GM10266 (cell line): ENCODE measurements at regions not wholly inside any gene's neighbourhood (a gene's known extent, or its start where the extent isn't known, plus 50 kb on each side); places are given as distances from the start of the nearest gene placed in this dataset.
A peak's percentile ranks its signal among the peaks of the same experiment; 100 is the strongest.
"Not testable (repeated sequence)": the region's sequence is repeated elsewhere in the genome, so short reads cannot be mapped to it uniquely, and the experiment has no call there.

Experiments used
- DNase-seq: peaks from one replicate; pipeline ENCODE4 v3.0.0; 2012; ENCODE audit errors: extremely low spot score
- TF ChIP-seq, protein P1 (sequence below): IDR thresholded peaks from 2 replicates; pipeline ENCODE4 v1.5.1; 2012; ENCODE audit warnings: mild to moderate bottlenecking, low read depth; ENCODE audit not compliant: control insufficient read depth, insufficient read depth; ENCODE audit errors: missing control alignments

DNA sequence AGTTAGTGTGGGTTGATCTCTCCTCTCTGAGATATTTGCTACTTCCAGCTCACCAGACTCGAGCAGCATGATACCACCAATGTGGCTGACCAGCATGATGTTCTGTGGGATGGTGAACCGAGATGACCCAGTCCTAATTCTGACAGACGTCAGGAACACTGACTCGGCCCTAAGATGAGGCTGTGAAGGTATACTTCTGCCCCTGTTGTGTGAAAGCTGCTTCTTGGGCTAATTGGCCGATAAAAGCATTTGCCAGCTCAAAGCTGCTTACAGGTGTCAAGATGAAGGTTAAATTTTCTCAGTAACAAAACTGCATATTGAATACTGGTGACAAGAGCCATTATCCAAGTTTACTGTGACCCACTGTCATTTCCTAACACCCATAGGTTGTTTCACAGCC is 151.4 kb downstream of the BRD1 start:
- TF ChIP-seq, protein P1, sequence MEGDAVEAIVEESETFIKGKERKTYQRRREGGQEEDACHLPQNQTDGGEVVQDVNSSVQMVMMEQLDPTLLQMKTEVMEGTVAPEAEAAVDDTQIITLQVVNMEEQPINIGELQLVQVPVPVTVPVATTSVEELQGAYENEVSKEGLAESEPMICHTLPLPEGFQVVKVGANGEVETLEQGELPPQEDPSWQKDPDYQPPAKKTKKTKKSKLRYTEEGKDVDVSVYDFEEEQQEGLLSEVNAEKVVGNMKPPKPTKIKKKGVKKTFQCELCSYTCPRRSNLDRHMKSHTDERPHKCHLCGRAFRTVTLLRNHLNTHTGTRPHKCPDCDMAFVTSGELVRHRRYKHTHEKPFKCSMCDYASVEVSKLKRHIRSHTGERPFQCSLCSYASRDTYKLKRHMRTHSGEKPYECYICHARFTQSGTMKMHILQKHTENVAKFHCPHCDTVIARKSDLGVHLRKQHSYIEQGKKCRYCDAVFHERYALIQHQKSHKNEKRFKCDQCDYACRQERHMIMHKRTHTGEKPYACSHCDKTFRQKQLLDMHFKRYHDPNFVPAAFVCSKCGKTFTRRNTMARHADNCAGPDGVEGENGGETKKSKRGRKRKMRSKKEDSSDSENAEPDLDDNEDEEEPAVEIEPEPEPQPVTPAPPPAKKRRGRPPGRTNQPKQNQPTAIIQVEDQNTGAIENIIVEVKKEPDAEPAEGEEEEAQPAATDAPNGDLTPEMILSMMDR, result no peak
- DNase-seq, result no peak

- DNase-seq, result no peak
- TF ChIP-seq, protein P1, result no peak
These were observed 153.1 kb downstream of the BRD1 start for GRCh38 chr22:49674479-49675050.

DNA sequence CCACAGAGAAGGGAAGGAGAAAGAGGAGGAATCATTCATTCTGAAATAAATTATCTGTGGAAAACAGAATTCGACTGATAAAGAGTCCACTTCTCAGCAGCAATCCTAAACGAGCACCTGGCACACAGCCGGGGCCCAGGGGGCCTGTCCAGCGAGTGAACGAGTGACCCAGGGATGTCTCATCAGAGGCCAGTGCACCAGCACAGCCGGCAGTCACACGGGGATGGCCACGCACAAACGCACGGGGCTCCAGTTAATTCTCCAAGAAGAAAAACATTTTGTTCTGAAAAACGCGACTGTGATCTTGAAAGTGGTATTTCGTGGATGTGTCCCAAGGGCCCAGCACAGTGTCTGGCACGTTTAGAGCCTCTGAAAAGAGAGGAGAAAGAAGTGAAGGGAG is 154.6 kb downstream of the BRD1 start:
- TF ChIP-seq, protein P1, result no peak
- no peak for DNase-seq

DNA sequence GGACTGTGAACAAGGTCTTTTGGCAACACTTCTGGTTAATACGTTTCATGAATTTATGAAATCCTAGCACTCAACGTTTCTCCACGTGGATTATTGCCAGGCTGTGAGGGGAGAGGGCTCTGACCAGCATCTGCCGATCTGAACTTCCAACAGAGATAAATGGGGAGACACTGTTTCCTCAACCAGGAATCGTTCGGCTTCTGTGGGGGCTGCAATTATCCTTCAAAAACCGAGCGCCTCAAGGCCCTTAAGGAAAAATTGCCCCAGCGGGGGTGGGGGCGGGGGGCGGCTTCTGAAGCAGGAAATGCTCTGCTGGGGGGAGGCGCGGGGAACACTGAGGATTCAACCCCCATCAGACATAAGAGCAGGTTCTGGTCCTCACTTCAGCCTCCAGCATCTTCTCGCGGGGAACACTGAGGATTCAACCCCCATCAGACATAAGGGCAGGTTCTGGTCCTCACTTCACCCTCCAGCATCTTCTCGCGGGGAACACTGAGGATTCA is 155.6 kb downstream of the BRD1 start:
- no peak for DNase-seq
- TF ChIP-seq, protein P1, result no peak

DNA sequence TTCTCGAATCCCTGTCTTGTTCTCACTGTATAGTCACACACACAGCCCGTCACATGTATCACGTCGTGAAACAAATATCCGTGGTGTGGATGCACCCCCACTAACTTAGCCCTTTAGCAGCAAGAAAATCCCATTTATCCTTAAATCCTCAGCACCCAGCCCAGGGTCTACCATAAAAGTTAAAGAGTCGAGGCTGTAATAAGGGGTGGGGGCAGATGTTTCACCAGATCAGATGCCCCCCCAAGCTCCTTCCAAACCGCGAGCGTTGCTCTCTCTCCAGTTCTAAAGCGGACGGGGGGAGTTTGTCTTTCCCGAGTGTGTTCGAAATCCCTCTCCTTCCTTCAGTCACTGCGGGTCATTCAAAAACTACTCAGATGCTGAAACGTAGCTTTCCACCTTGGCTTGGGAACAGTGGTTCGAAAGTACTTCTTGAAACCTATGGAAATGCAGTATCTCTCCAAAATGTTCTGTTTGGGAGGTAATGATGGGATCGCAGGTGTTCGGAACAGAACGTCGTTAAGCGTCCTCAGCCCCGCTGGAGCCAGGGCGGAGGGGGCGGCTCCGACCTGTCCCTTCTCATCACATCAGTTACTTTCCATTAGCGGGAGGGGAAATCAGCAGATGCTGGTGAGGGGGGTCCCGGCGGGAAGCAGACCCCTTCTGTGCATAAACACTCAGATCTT is 156.2 kb downstream of the BRD1 start:
- no peak for DNase-seq
- TF ChIP-seq, protein P1, result no peak

DNA sequence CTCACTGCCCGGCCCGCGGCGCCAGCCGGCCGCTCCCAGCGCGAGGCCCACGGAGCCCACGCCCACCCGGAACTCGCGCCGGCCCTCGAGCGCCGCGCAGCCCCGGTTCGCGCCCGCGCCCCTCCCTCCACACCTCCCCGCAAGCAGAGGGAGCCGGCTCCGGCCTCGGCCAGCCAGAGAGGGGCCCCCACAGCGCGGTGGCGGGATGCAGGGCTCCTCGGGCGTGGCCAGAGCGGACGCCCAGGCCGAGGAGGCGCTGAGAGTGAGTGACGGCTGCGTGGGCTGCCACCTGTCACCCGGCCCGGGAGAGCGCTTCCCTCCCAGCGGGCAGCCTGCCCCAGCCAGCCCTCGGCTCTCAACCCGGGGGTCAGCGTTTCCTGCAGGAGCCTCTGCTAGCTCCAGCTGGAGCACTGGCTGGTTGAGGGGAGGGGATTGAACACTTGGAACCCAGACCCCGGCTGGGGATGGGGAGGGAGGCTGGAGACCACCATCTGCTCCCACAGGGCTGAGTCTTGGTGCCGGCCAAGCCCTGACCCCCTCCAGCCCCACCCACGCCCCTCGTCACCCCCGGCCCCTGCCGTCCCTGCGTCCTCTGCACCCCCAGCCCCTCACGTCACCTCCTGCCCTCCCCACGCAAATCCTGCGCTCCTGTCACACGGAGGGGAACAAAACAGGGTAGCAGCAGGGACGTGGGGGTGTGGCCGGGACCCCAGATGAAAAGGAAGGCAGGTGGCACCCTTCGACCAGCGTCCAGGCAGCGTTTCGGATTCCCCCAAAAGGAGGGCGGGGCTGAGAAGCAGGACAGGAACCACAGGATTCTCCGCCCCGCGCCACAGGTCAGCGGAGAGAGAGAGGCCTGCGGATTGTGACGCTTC is 157.0 kb downstream of the BRD1 start:
- DNase-seq, result peak; percentile 63
- TF ChIP-seq, protein P1, result no peak

DNA sequence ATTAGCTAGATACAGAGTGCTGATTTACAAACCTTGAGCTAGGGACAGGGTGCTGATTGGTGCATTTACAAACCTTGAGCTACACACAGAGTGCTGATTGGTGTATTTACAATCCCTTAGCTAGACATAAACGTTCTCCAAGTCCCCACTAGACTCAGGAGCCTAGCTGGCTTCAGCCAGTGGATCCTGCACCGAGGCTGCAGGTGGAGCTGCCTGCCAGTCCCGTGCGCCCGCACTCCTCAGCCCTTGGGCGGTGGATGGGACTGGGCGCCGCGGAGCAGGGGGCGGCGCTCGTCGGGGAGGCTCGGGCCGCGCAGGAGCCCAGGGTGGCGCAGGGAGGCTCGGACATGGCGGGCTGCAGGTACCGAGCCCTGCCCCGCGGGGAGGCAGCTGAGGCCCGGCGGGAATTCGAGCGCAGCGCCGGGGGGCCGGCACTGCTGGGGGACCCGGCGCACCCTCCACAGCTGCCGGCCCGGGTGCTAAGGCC is 157.7 kb downstream of the BRD1 start:
- DNase-seq, result not testable (repeated sequence)

DNA sequence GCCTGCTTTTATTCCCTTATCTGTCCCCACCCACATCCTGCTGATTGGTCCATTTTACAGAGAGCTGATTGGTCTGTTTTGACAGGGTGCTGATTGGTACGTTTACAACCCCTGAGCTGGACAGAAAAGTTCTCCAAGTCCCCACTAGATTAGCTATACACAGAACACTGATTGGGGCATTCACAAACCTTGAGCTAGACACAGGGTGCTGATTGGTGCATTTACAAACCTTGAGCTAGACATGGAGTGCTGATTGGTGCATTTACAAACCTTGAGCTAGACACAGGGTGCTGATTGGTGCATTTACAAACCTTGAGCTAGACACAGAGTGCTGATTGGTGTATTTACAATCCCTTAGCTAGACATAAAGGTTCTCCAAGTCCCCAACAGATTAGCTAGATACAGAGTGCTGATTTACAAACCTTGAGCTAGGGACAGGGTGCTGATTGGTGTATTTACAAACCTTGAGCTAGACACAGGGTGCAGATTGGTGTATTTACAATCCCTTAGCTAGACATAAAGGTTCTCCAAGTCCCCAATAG is 158.2 kb downstream of the BRD1 start:
- not testable (repeated sequence) for DNase-seq
